ENCODE measurements at regions not wholly inside any gene's neighbourhood (a gene's known extent, or its start where the extent isn't known, plus 50 kb on each side); places are given as distances from the start of the nearest gene placed in this dataset.

DNA sequence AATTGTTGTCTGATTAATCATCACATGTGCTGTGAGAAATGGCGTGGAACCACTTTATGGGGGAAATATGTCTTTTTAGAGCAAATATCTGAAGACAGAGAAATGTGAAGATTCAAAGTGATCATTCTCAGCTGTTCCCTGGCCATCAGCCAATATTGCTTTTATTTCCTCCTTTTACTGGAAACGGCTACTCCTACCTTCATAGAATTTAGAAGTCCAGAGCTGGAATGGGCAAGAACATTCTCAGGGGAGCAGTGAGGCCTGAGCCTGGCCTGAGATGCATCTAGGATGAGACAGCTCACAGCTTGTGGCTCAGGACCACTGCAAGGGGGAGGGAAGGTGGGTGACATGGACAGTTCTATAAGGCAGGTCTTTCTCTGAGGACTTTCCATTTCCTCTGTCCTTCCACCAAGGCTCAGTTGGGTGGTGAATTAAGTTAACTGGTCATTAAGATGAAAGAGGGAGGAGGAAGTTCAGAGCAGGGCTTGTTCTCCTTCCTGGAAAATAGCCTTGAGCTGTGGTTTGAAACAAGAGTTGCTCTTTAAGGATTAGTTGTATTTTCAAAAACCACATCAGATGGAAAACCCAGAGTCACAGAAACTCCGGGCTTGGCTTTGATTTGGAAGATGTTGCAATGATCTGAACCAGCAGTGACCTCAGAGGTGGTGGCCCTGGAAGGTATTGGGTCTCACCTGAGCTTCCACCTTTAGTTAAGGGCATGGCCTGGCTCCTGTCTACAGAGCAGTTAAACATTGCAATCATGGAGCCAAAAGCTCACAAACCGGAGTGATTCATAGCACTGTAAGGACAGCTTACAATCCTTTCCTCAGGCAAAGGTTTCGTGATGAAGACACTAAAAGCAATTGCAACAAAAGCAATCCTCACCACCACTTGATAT is 144.3 kb downstream of the VAPA start:
- no peak for DNase-seq (ENCODE audit: low read depth)

DNA sequence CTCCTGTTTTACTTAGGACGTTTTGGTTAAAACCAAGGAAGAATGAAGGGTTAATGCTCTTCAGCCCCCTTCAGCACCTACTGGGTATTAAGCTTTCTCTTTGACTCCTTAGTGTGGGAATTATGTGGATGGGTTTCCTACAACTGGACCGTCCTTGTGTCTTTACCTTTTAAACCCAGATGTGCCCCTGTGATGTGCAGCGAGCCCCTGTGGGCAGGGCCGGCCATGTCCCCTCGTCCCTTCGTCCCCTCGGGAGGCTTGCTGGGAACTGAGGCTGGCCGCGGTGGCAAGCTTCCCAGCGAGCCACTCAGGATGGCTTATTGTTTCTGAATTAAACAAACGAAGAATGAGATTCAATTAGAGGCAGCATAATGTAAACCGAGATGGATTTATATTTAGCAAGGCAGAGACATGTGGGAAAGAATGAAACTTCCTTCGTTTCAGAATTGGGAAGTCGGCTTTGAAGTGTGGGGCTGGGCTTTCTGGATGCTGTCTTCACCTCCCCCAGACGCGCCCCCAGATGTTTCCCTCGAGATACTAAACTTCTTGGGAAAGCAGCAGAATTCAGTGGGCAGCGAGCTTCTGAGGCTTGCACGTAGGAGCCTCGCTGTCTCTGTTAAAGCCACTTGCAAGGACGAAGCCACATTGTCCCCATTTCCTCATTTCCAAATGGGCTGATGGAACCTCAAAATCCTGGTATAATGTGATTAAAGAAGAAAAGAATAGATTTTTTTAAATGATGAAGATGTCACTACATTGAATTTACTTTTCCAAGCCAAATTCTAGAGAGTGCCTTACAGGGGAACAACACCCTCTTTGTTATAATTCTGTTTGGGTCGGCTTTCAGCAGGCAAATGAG is 146.0 kb downstream of the VAPA start:
- no peak for DNase-seq (ENCODE audit: low read depth)

DNA sequence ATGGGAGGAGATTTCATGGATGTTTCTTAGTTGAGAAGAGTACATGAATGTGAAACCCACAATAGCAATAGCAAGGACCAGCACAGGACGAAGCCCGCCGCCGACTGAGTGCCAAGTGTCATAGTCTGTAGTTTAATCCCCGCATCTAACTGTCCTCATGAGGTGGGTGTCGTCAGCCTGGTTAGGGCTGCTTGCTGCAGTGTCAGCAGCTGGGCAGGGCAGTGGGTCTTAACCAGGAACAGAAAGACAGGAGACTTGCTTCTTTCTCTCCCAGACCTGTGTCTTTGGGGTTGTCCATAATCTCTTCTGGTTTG is 146.6 kb downstream of the VAPA start:
- DNase-seq (ENCODE audit: low read depth): no peak

DNA sequence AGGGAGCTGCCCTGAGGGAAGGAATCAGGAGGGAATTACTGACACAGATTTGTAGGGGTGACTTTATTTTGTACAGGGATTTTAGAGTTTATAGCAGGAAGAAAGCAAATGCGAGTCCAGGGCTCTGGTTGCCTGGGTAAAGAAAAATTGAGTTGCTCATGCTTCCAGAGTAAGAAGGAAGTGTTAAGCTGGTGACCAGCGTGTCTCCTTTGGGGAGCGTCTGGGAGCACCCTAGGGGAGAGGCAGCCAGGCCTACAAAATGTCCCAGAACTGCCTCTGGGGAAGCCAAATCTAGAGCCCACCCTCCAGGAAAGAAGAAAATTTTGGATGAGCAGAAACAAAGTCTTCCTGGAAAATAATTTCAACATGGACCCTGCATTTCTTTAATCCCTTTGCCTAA is 147.0 kb downstream of the VAPA start:
- no peak for DNase-seq (ENCODE audit: low read depth)

DNA sequence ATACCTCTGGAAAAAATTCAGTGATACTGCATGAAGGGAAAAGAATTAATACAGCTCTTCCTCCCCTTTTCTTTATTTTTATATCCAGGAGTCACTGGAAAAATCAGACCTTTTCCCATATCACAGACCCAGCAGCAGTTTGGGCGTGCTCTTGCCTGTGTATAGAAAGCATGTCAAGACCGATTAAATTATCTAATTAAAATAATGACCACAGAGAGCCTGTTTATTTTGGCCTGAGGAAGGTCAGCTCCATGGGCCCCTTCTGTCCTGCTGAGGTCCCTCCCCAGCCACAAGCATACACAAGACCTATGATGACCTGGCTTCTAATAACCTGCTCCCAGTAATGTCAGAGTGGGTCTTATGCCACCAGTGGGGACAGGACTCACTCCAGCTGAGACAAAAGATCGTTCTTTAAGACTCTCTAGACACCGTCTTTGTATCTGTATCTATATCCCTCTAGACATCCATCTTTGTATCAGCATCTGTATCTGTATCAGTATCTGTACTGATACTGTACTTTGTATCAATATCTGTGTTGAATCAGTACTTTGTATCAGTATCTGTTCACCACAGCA is 147.8 kb downstream of the VAPA start:
- no peak for DNase-seq (ENCODE audit: low read depth)

DNA sequence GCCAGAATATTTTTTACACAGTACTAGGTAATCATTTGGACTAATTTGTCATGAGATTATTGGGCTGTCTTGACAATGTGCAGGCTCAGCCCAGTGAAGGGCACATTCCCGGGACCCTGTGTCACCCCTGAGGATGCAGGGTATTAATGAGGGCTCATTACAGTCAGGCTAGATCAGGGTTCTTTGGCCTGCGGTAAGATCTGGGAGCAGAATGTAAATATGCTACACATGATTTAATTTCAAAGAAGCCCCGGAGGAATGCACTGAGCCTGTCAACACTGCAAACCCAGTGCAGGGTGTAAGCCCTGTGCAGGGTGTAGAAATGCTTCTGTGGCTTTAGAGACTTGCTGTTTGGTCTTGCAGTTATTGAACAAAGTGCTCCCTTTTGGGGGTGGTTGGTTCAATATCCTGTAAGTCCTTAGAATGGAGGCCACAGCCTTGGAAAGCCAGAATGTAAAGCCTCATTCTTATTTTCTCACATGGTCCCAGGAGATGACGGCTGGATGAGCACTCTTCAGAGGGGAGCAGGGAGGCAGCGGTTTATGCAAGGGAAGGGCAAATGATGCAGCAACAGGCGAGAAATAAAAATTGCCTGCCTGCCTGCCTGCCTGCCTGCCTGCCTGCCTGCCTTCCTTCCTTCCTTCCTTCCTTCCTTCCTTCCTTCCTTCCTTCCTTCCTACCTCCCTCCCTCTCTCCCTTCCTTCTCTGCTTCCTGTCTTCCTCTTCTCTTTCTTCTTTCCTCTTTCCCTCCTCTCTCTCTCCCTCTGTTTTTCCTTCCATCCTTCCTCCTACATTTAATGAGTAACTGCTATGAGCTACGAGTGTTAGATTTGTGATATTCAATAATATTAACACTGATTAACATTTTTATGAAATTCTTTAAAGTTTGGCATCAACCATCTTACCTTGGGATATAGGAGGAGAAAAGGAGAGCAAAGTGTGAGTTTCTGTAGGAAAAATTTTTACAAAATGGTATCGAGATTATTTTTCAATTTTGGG is 148.8 kb downstream of the VAPA start:
- no peak for DNase-seq (ENCODE audit: low read depth)

DNA sequence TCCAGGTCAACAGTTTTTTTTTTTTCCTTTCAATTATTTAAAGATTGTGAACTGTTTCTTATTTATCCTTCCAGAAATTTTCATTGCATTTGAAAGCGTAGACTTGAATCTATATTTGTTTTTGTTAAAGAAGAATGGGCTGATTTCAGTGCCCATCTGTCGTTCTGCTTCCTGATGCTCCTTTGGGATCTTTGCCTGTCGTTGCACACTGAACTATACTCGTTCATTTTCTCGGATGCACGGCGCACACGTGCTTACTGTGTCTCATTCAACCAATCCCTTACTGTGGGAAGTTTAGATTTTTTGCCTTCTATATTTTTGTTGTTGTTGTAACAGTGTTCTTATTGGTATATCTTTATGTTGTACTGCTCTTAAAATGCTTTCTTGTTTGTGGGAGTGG is 149.7 kb downstream of the VAPA start:
- DNase-seq (ENCODE audit: low read depth): no peak

DNA sequence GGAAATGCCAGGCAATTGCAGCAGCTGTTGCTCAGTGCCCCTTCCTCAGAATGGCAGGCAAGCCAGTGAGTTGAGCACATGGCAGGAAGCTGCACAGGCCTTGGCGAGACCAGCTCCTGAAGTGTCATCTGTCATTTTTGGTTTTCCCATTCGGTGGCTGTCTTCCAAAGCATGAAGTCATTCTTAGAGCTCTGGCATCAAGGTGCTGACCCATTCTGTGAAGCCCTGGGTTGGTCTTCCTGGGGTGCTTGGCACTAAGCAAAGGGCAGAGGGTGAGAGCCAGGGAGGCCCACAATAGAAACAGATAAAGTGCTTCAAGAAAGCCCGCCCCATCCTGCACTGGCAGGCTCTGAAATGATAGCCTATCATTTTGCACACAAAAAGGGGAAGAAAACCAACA is 150.5 kb downstream of the VAPA start:
- no peak for DNase-seq (ENCODE audit: low read depth)

DNA sequence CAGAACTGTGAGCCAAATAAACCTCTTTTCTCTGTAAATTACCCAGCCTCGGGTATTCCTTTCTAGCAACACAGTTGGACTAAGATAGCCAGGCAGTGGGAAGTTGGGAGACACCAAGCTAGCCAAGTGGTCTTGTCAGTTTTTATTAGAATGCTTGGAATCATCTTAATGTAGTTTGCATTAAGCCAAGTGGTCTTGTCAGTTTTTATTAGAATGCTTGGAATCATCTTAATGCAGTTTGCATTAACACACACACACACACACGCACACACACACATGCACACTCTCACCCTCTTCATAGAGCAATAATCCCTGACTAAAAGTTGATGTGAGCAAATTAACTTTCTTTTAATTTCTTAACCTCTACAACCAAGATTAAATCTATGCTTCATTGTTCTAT is 151.5 kb downstream of the VAPA start:
- DNase-seq (ENCODE audit: low read depth): no peak

DNA sequence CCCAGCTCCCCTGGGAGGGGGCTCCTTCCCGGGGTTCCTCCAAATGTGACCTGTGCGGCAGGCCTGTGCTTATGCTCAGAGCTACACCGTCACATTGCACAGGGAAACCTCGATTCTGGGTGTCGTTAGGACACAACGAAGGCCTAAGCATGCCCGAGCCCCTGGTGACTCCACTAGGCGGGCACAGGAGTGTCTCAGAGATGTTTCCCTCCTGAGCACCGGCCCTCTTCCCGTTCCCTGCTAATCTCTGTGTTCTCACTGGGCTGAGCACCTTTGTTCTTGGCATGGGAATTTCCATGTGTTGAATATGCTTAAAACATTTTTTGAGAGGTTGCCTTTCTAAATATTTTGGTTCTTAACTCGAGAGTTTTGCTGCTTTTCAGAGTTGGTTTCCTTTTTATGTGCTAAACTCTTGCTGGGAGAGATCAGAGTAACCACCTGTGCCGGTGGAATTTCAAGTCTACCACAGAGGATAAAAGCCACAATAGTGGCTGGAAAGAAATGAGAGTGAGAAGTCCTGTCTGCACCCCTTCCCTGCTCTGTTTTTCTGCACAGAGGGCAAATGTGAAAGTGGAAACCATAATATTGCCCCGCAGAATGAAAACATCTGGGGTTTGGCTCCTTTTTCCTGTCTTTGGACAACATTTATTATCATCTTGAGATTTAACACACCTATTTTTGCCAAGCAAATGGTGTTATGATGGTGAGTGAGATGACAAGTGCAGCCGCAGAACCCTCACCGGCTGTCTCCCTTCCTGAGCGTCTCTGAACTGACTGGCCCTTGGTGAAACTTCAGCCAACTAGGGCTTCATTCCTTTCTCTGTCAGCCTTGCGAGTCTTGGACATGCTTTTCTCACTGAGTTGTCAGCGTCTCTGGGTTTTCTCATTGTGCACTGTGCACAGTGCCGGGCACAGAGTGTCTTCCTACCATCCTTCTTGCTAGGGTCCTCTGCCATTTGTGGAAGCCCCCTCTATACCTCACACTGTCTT is 154.1 kb downstream of the VAPA start:
- no peak for DNase-seq (ENCODE audit: low read depth)

DNA sequence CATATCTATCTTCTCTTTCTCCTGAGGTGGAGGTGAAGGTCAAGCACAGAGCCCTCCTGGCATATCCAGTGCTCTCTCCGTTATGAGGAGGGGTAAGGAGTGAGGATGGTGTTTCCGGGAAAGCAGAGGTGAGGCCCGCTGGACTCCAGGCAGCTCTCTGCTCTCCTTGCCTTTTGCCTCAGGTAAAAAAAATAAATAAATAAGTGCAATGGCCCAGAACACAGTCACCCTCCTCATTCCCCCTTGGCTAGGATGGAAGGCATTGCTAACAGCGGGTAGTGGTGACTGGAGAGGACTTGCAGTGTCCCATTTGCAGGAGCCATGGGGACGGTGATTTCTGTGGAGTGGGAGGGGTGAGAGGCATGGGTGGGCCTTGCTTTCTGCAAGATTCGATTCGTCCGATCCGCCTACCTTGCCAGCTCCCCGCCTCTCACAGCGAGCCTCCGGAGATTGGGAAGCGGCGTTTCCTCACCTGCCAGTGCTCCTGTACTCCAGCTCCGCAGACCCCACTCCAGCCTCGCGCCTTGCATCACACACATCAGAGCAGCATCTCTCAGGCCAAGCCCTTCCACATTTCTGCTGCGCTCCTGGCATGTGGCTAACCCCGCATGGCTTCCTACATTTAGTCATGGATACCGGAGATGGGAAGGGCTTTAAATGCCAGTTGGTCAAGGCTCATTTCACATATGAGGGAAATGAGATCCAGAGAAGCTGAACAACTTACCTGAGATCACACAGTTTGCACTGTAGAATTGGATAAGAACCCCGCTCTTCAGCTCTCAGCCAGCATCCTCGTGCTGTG is 155.2 kb downstream of the VAPA start:
- no peak for DNase-seq (ENCODE audit: low read depth)

DNA sequence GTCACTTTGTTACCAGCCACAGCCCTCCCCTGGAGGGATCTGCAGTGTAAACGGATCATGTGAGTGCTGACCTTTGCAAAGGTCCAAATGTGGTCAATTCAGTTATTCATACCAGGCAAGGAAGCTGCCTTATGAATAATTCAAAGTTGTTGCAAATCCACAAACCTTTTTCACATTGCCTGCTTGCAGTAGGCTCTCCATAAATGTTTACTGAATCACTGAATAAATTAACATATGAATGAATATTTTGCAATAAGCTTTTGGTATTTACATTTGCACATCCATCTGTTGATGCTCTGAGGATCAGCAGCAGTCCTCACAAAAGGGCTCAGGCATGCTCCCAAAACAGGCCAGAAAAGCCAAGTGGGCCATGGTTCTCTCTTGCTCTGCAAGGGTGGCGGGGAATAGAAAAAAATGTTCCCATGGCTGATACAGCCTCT is 156.8 kb downstream of the VAPA start:
- DNase-seq (ENCODE audit: low read depth): no peak

DNA sequence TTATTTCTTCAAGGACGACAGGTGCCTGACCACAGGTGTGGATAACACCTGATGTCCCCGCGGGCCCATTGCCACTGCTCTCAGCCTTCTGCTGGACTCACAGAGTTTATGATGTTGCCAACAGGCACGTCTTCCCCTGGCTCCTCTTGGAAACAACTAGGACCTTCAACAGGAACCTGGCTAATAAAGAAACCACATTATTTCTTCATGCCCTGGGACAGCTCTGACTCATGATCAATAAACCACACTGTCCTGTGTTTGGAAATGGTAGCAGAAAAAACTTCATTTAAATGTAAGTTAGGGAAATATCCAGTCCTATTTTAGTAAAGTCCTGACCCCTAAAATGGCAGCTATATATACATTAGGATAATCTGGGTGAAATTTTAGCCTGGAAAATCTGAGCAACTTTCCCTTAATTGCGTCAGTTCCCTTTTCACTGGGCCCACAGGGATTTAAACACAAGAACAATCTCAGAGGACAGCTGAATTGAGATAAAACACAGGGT is 158.9 kb downstream of the VAPA start:
- no peak for DNase-seq (ENCODE audit: low read depth)

DNA sequence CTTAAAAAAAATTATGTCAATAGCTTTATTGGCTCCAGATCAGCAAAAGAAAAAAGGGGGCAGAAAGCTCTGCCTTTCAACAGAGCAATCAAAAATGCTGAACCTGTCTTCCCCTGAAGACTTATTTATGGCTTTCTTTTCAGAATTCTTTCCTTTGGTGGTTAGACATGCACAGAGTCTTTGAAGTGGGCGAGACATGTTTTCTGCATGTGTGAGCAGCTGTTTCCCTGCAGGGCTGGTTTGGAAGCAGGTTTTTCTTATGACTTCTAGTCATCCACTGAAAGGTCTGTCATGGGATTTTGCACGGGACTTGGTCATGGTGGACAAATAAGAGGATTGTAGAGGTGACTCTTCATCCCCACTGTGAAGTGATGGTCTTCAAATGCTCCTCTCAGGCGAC is 160.3 kb downstream of the VAPA start:
- no peak for DNase-seq (ENCODE audit: low read depth)

DNA sequence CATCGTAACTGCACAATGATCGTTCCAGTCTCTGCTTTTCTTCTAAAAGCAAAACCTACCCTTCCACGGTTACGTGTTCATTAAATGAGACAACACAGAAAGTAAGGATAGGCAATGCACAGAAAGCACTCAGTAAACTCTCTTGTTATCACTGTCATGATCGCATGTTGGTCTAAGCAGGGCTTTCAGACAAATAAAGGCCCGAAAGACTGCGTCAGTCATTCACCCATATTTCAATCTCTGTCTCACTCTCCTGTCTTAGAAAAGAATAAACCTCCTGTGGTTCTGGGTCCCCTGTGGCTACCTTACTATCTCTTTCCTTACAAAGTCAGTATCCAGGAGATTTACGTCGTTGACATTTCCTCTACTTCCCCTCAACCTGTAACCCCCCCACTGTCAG is 160.9 kb downstream of the VAPA start:
- DNase-seq (ENCODE audit: low read depth): no peak

DNA sequence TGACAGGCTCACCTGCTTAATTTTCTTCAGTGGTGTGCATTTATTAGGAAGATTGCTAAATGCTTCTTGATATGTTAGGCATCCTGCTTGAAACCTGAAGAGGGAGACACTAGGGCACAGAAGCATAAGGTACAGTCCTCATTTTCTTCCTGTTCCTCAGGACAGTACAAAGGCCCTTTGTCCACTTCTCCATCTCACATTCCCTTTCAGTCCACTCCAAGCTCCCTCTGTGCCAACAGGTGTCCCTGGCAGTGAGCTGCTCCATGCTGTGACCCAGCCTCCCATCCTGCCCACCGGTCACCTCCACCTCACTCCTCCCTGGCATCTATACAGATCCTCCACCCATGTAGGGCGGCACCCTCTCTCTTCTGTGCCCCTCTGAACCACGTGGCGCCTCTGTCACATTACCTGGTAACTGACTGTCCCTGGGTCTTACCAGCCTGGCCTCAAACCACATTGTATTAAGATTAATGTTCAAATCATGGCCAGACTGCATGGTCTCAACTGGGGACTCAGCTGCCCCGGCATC is 162.8 kb downstream of the VAPA start:
- DNase-seq (ENCODE audit: low read depth): no peak

DNA sequence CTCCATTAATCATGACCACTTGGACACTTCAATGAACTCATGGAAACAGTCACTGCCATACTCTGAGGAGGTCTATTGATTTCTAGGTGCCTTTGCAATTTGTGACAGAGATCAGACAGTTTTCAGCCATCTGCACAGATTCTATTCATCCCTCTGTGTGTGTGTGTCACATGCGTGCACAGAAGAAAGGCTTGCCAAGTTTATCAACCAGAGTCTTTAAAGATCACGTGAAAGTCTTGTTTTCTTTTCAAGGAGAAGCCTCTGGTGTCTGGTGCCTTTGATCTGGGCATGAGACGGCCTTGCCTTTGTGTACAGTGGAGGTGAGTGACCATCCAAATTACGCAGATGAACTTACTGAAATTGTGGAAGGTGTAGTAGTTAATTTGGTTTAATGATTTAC is 164.2 kb downstream of the VAPA start:
- no peak for DNase-seq (ENCODE audit: low read depth)

DNA sequence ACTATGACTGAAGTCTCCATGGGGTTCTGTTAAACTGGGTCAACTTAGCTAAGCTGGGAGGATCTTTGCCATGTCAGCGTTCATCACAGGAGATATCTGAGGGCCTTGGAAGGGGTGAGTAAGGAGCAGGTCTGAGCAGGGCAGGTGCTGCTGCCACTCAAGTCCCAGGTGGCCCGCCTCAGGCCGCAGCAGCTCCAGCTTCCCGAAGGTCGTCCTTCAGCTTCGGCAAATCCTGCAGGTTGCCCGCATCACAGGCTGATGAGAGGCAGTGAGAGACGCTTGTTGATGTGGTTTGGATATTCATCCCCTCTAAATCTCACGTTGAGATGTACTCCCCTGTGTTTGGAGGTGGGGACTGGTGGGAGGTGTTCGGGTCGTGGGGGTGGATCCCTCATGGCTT is 166.6 kb downstream of the VAPA start:
- DNase-seq (ENCODE audit: low read depth): no peak

DNA sequence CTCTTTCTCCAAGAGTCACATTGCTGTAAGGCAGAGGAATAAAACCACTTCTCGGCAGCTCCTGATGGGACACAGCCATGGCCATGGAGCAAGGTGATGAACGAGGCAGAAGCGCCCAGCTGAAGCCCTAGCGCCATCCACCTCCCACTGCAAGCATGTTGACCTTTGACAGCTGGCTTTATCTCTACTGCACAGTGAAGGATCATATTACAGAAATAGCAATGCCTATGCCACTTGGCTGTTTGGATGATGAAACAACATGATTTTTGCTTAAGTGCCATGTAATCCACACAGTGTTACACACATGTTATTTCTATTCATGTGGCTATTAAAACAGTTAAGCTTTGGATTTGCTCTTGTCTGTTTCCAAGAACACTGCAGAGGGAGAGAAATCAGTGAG is 167.7 kb downstream of the VAPA start:
- DNase-seq (ENCODE audit: low read depth): no peak
